ENCODE measurements at regions not wholly inside any gene's neighbourhood (a gene's known extent, or its start where the extent isn't known, plus 50 kb on each side); places are given as distances from the start of the nearest gene placed in this dataset.
"Not testable (repeated sequence)": the region's sequence is repeated elsewhere in the genome, so short reads cannot be mapped to it uniquely, and the experiment has no call there.

GRCh38 chr10:109770663-109771062, 152.6 kb downstream of the XPNPEP1 start:
- H3K4me3 ChIP-seq, result no peak overlapping the region
- intact Hi-C loops (cut with DNase I), result no loop called here
- H3K4me1 ChIP-seq, result no peaks in the 10 kb centered on the region
- H3K27ac ChIP-seq, result no peak overlapping the region
- DNase-seq, result no peak
- TF ChIP-seq CTCF (IDR thresholded peaks at IDR 0.05), result no peak
- no peak for TF ChIP-seq POLR2A (IDR thresholded peaks at IDR 0.05)
- 13 to 43% (median 38%) methylated on average over 1 of the region's 1 CpG for WGBS, 4 donors
- no peaks in the 10 kb centered on the region for H3K36me3 ChIP-seq
- no peaks in the 10 kb centered on the region for H3K27me3 ChIP-seq
- no peak for ATAC-seq
- H3K9me3 ChIP-seq, result no peaks in the 10 kb centered on the region

- H3K4me1 ChIP-seq, result no peaks in the 10 kb centered on the region
- no peak overlapping the region for H3K27ac ChIP-seq
- ATAC-seq (no peak), DNase-seq (no peak)
- TF ChIP-seq CTCF (IDR thresholded peaks at IDR 0.05) (no peak), POLR2A (IDR thresholded peaks at IDR 0.05) (no peak)
- no peaks in the 10 kb centered on the region for H3K36me3 ChIP-seq
- H3K4me3 ChIP-seq, result no peak overlapping the region
- no peaks in the 10 kb centered on the region for H3K9me3 ChIP-seq
- WGBS, 4 donors, result 66 to 79% (median 74%) methylated on average over 2 of the region's 2 CpGs
- no peaks in the 10 kb centered on the region for H3K27me3 ChIP-seq
- intact Hi-C loops (cut with DNase I), result no loop called here
Measured at GRCh38 chr10:109769966-109770365, 153.3 kb downstream of the XPNPEP1 start.

GRCh38 chr10:109765838-109766237, 157.5 kb downstream of the XPNPEP1 start:
- H3K27ac ChIP-seq, result no peak overlapping the region
- no peaks in the 10 kb centered on the region for H3K4me1 ChIP-seq
- no peak for DNase-seq
- ATAC-seq, result no peak
- WGBS, 4 donors, result 71 to 80% (median 76%) methylated on average over 2 of the region's 2 CpGs
- intact Hi-C loops (cut with DNase I), result no loop called here
- no peaks in the 10 kb centered on the region for H3K36me3 ChIP-seq
- H3K4me3 ChIP-seq, result no peak overlapping the region
- H3K9me3 ChIP-seq, result no peaks in the 10 kb centered on the region
- H3K27me3 ChIP-seq, result no peaks in the 10 kb centered on the region
- no peak for TF ChIP-seq CTCF (IDR thresholded peaks at IDR 0.05)
- no peak for TF ChIP-seq POLR2A (IDR thresholded peaks at IDR 0.05)

GRCh38 chr10:109762555-109762954, 160.8 kb downstream of the XPNPEP1 start:
- Histone ChIP-seq H3K4me3 (no peak overlapping the region), H3K4me1 (no peaks in the 10 kb centered on the region), H3K36me3 (no peaks in the 10 kb centered on the region), H3K27ac (no peak overlapping the region), H3K27me3 (no peaks in the 10 kb centered on the region), H3K9me3 (no peaks in the 10 kb centered on the region)
- ATAC-seq (no peak), DNase-seq (no peak)
- intact Hi-C loops (cut with DNase I), result no loop called here
- TF ChIP-seq CTCF (IDR thresholded peaks at IDR 0.05), result no peak
- TF ChIP-seq POLR2A (IDR thresholded peaks at IDR 0.05), result no peak

- DNase-seq; H3K27ac ChIP-seq; ATAC-seq; H3K4me3 ChIP-seq; H3K36me3 ChIP-seq; H3K9me3 ChIP-seq; H3K27me3 ChIP-seq; H3K4me1 ChIP-seq; intact Hi-C loops (cut with DNase I): not testable (repeated sequence)
- 64 to 72% (median 70%) methylated on average over 6 of the region's 6 CpGs for WGBS, 4 donors
Measured at GRCh38 chr10:109757670-109758069, 165.6 kb downstream of the XPNPEP1 start.

Data from heart left ventricle (tissue), 16 donors.